HEK293 (cell line): ENCODE measurements at regions not wholly inside any gene's neighbourhood (a gene's known extent, or its start where the extent isn't known, plus 50 kb on each side); places are given as distances from the start of the nearest gene placed in this dataset.

ENCODE experiments used
- TF ChIP-seq, protein P1 (sequence below): fragments of 450-650 bp; formaldehyde crosslinking; IDR thresholded peaks from 2 replicates; pipeline ENCODE4 v1.5.1; 2016; ENCODE audit warnings: missing biosample characterization, missing genetic modification characterization
- TF ChIP-seq, protein P2 (sequence below): fragments of 450-650 bp; formaldehyde crosslinking; IDR thresholded peaks from 2 replicates; pipeline ENCODE4 v1.5.1; 2016; ENCODE audit warnings: missing biosample characterization, missing genetic modification characterization

DNA sequence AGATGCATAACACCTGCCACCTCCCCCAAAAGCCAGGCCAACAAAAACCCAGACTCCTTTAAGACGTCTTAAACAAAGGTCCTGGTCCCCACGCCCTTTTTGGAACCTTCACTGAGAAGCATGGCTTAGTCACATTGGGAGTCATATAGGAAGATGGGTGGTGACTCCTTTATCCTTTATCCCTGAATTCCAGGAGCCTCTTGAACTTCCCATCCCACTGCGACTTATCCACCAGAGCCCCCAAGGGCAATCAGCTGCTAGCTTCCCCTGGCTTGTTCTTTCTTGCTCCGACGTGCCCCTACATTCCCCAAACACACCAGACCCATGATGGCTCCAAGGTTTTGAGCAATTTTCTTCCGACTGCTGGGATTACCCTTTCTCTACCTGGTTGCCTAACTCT is 567.0 kb upstream of the CADM1 start:
- TF ChIP-seq, protein P1, sequence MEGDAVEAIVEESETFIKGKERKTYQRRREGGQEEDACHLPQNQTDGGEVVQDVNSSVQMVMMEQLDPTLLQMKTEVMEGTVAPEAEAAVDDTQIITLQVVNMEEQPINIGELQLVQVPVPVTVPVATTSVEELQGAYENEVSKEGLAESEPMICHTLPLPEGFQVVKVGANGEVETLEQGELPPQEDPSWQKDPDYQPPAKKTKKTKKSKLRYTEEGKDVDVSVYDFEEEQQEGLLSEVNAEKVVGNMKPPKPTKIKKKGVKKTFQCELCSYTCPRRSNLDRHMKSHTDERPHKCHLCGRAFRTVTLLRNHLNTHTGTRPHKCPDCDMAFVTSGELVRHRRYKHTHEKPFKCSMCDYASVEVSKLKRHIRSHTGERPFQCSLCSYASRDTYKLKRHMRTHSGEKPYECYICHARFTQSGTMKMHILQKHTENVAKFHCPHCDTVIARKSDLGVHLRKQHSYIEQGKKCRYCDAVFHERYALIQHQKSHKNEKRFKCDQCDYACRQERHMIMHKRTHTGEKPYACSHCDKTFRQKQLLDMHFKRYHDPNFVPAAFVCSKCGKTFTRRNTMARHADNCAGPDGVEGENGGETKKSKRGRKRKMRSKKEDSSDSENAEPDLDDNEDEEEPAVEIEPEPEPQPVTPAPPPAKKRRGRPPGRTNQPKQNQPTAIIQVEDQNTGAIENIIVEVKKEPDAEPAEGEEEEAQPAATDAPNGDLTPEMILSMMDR (tag by site-specific recombination), result no peak
- TF ChIP-seq, protein P2, sequence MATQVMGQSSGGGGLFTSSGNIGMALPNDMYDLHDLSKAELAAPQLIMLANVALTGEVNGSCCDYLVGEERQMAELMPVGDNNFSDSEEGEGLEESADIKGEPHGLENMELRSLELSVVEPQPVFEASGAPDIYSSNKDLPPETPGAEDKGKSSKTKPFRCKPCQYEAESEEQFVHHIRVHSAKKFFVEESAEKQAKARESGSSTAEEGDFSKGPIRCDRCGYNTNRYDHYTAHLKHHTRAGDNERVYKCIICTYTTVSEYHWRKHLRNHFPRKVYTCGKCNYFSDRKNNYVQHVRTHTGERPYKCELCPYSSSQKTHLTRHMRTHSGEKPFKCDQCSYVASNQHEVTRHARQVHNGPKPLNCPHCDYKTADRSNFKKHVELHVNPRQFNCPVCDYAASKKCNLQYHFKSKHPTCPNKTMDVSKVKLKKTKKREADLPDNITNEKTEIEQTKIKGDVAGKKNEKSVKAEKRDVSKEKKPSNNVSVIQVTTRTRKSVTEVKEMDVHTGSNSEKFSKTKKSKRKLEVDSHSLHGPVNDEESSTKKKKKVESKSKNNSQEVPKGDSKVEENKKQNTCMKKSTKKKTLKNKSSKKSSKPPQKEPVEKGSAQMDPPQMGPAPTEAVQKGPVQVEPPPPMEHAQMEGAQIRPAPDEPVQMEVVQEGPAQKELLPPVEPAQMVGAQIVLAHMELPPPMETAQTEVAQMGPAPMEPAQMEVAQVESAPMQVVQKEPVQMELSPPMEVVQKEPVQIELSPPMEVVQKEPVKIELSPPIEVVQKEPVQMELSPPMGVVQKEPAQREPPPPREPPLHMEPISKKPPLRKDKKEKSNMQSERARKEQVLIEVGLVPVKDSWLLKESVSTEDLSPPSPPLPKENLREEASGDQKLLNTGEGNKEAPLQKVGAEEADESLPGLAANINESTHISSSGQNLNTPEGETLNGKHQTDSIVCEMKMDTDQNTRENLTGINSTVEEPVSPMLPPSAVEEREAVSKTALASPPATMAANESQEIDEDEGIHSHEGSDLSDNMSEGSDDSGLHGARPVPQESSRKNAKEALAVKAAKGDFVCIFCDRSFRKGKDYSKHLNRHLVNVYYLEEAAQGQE (tag by site-specific recombination), result no peak
